ENCODE measurements at regions not wholly inside any gene's neighbourhood (a gene's known extent, or its start where the extent isn't known, plus 50 kb on each side); places are given as distances from the start of the nearest gene placed in this dataset.

- no peak for DNase-seq
- no peak for TF ChIP-seq GATA1 (IDR thresholded peaks at IDR 0.05; ENCODE audit: low read depth, low read length)
Measured at GRCh38 chr4:165627548-165627947, 245.5 kb upstream of the TLL1 start.

GRCh38 chr4:165628572-165628971 is 244.5 kb upstream of the TLL1 start:
- TF ChIP-seq GATA1 (IDR thresholded peaks at IDR 0.05; ENCODE audit: low read depth, low read length) (no peak), POLR2A (IDR thresholded peaks at IDR 0.05; ENCODE audit: low read length) (no peak)
- DNase-seq: no peak

DNA sequence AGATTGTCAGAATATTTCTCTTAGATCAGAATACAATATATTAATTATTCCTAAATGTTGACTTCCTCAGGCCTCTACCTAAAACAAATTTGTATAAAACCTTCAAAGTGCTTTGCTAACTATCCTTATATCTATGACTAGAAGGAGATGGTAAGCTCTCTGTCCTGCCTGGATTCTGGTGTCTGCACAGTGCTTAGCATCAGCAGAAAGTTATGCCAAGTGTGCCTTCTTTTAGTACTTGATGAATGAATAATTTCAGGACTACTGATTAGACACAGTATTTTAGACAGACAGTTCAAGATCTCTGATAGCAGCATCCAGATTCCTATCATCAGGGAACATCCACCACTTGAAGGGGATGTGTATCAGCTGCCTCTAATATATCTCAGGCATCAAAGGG is 242.4 kb upstream of the TLL1 start:
- TF ChIP-seq POLR2A (IDR thresholded peaks at IDR 0.05; ENCODE audit: low read length) (no peak), GATA1 (IDR thresholded peaks at IDR 0.05; ENCODE audit: low read depth, low read length) (no peak)
- no peak for DNase-seq

DNA sequence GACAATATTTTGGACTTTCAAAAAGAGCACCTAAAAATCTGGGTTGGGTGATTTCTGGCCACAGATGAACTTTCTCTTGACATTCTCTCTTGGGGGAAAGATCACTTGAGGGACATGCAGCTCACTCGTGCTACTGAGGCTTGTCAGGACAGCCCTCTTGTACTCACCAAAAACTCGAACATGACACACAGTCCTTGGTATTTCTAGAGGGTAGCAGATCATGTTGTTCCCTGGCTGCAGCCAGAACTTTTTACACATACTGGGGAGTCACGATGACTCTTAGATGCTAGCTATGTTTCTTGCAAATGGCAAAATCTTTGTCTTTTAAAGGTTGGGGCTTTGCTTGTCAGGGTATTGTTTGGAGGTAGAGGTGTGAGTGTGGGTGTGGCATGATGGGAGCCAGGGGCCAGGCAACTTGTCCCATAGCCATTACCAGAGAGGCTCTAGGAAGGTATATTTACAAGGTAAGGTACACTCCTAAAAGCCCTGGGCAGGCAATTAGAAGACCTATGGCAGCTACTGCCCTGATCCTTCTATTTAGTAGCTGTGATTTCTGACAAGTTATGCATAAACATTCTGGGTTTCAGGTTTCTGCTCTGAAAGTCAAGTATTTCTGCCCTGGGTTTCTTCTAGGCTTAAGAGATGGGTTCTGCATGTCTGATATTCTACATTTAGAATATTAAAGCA is 241.7 kb upstream of the TLL1 start:
- DNase-seq: no peak
- TF ChIP-seq POLR2A (IDR thresholded peaks at IDR 0.05; ENCODE audit: low read length) (no peak), GATA1 (IDR thresholded peaks at IDR 0.05; ENCODE audit: low read depth, low read length) (no peak)

DNA sequence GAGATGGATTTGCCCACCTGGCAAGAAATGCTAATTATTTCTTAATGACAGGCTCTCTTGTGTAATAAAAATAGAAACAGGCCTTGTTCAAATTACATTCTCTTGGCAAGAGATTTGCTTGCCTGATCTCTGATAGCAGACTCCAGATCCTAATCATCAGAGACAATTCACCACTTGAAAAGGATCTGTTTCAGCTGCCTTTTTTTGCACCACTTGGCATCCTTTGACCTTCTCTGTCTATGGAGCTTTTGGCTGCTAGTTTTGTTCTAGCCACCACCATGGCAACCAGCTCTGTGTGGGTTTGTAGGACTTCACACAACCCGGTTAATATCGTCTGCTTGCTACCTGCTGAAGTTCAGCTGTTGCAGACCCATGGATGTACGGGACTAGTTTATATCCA is 241.1 kb upstream of the TLL1 start:
- TF ChIP-seq GATA1 (IDR thresholded peaks at IDR 0.05; ENCODE audit: low read depth, low read length) (no peak), POLR2A (IDR thresholded peaks at IDR 0.05; ENCODE audit: low read length) (no peak)
- no peak for DNase-seq

DNA sequence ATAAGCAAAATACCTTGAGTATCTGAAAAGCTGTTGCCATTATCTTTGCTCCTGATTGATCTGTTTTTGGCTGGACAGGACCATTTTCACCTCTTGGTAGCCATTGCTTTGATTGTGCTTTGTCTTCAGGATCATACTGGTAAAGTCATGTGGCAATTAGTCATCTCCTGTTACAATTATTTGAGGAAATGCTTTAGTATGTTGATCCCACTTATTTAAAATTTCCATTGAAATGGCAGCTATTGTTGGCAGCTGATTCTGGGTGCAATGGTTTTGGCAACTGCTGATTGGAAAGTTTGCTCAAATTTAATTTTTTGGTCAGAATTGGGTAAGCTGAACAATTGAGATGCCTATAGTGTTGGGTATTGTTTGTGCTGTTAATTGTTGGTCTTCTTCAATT is 238.3 kb upstream of the TLL1 start:
- DNase-seq: no peak
- TF ChIP-seq GATA1 (IDR thresholded peaks at IDR 0.05; ENCODE audit: low read depth, low read length): no peak
- TF ChIP-seq POLR2A (IDR thresholded peaks at IDR 0.05; ENCODE audit: low read length): no peak

GRCh38 chr4:165635381-165635780 is 237.7 kb upstream of the TLL1 start:
- no peak for DNase-seq
- TF ChIP-seq GATA1 (IDR thresholded peaks at IDR 0.05; ENCODE audit: low read depth, low read length) (no peak), POLR2A (IDR thresholded peaks at IDR 0.05; ENCODE audit: low read length) (no peak)

DNA sequence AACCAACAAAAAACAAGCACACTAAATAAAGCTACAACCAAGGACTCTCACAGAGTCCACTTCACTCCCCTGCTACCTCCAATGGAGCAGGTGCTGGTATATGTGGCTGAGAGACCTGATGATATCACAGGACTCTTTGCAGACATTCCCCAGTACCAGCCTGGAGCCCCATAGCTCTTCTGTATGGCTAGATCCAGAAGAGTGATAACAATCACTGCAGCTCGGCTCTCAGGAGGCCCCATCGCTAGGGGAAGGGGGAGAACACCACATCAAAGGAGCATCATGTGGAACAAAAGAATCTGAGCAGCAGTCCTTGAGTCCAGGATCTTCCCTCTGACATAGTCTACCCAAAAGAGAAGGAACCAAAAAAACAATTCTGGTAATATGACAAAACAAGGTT is 237.1 kb upstream of the TLL1 start:
- no peak for DNase-seq
- no peak for TF ChIP-seq GATA1 (IDR thresholded peaks at IDR 0.05; ENCODE audit: low read depth, low read length)
- TF ChIP-seq POLR2A (IDR thresholded peaks at IDR 0.05; ENCODE audit: low read length): no peak

GRCh38 chr4:165651901-165652300 is 221.1 kb upstream of the TLL1 start:
- no peak for DNase-seq
- TF ChIP-seq POLR2A (IDR thresholded peaks at IDR 0.05; ENCODE audit: low read length) (no peak), GATA1 (IDR thresholded peaks at IDR 0.05; ENCODE audit: low read depth, low read length) (no peak)

DNA sequence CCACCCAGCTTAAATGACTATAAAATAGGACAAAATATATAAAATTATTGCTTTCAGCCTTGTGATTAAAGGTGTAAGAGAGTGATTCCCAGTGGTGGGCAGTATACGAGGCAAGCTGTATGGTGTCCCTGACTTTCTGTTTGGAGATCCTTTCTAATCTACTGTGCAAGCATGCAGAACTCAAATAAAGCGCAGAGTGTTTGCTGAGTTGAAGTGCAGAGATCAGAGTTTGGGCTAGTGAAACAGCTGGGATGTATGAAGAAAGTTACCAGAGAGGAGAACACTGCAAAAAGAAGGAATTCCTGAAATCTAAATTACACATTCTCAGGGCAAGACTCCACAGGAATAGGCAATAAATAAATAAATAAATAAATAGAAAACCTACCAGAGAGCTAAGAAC is 218.5 kb upstream of the TLL1 start:
- no peak for DNase-seq
- no peak for TF ChIP-seq POLR2A (IDR thresholded peaks at IDR 0.05; ENCODE audit: low read length)
- no peak for TF ChIP-seq GATA1 (IDR thresholded peaks at IDR 0.05; ENCODE audit: low read depth, low read length)

DNA sequence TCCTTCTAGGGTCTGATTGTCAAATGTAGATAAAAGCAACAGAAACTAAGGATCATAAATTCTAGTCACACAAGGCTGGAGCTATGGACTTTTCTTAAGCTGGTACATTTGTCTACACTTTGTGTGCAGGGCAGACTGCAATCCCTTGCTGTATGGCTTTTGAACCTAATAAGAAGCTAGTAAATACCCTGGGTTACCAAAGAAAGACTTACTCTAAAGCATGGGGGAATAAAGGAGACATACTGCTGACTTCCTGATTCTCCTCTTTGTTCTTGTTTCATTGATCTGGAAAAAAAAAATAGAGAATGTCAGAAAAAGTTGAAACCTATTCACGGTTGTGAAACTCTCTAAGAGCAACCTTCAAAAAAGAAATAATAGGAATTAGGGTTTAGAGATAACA is 216.6 kb upstream of the TLL1 start:
- TF ChIP-seq GATA1 (IDR thresholded peaks at IDR 0.05; ENCODE audit: low read depth, low read length): no peak
- TF ChIP-seq POLR2A (IDR thresholded peaks at IDR 0.05; ENCODE audit: low read length): no peak
- no peak for DNase-seq

DNA sequence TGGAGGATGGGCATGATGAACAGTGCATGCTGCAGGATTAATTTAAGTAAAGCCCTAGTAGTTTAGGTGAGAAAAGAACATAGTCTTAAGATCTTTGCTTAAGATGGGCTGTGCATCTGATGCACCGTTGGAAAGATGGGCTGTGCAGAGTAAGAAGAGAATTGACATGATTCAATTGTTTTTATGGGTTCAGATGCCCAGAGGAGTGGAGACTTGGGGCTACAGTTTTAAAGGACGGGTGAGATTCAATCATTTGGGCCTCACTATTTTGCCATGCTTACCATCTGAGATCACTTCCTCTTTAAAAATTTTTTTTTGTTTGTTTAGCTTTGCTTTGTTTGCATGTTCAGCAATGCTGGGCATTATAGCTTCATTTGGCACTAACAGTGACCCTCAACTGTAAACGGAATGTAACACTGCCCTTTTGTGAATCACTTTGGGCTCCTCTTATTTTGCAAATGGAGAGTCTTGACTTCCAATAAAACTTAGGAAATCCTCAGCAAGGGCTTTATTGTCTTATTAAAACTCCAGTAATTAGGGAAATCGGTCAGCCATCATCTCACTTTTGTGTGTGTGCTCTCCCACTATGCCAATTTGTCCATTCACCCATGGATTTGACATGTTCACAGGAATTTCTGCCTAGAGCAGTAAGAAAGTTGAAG is 216.1 kb upstream of the TLL1 start:
- no peak for DNase-seq
- TF ChIP-seq GATA1 (IDR thresholded peaks at IDR 0.05; ENCODE audit: low read depth, low read length) (no peak), POLR2A (IDR thresholded peaks at IDR 0.05; ENCODE audit: low read length) (no peak)

GRCh38 chr4:165662341-165662740 is 210.7 kb upstream of the TLL1 start:
- TF ChIP-seq POLR2A (IDR thresholded peaks at IDR 0.05; ENCODE audit: low read length) (no peak), GATA1 (IDR thresholded peaks at IDR 0.05; ENCODE audit: low read depth, low read length) (no peak)
- DNase-seq: no peak

GRCh38 chr4:165663411-165663810 is 209.6 kb upstream of the TLL1 start:
- no peak for TF ChIP-seq GATA1 (IDR thresholded peaks at IDR 0.05; ENCODE audit: low read depth, low read length)
- TF ChIP-seq POLR2A (IDR thresholded peaks at IDR 0.05; ENCODE audit: low read length): no peak
- DNase-seq: no peak

- TF ChIP-seq POLR2A (IDR thresholded peaks at IDR 0.05; ENCODE audit: low read length) (no peak), GATA1 (IDR thresholded peaks at IDR 0.05; ENCODE audit: low read depth, low read length) (no peak)
- no peak for DNase-seq
Measured at GRCh38 chr4:165666836-165667235, 206.2 kb upstream of the TLL1 start.

All from erythroblast (primary cell).